Left hindlimb (tissue), 1 donor: ENCODE measurements at regions not wholly inside any gene's neighbourhood (a gene's known extent, or its start where the extent isn't known, plus 50 kb on each side); places are given as distances from the start of the nearest gene placed in this dataset.
"Not testable (repeated sequence)": the region's sequence is repeated elsewhere in the genome, so short reads cannot be mapped to it uniquely, and the experiment has no call there.

Experiments
- DNase-seq: peaks from one replicate; pipeline ENCODE4 v3.0.0-alpha.2; 2018

- DNase-seq: no peak
These were observed 812.7 kb downstream of the PLA2G4A start for GRCh38 chr1:187641463-187641862.

GRCh38 chr1:187641907-187642306 lies 813.2 kb downstream of the PLA2G4A start:
- no peak for DNase-seq

- no peak for DNase-seq
These were observed 816.9 kb downstream of the PLA2G4A start for GRCh38 chr1:187645651-187646050.

- no peak for DNase-seq
These were observed 817.9 kb downstream of the PLA2G4A start for GRCh38 chr1:187646536-187647107.

GRCh38 chr1:187648091-187648490 lies 819.3 kb downstream of the PLA2G4A start:
- DNase-seq: no peak

GRCh38 chr1:187654635-187655034 lies 825.9 kb downstream of the PLA2G4A start:
- no peak for DNase-seq

- DNase-seq: no peak
These were observed 826.4 kb downstream of the PLA2G4A start for GRCh38 chr1:187655104-187655503.

GRCh38 chr1:187665483-187665882 lies 836.7 kb downstream of the PLA2G4A start:
- DNase-seq: no peak

GRCh38 chr1:187680823-187681222 lies 852.1 kb downstream of the PLA2G4A start:
- no peak for DNase-seq

- no peak for DNase-seq
These were observed 853.4 kb downstream of the PLA2G4A start for GRCh38 chr1:187682112-187682511.

GRCh38 chr1:187685333-187685732 lies 856.6 kb downstream of the PLA2G4A start:
- no peak for DNase-seq

GRCh38 chr1:187689129-187689528 lies 860.4 kb downstream of the PLA2G4A start:
- no peak for DNase-seq

GRCh38 chr1:187691439-187691838 lies 862.7 kb downstream of the PLA2G4A start:
- no peak for DNase-seq

- DNase-seq: no peak
These were observed 864.0 kb downstream of the PLA2G4A start for GRCh38 chr1:187692799-187693198.

GRCh38 chr1:187696073-187696472 lies 867.3 kb downstream of the PLA2G4A start:
- no peak for DNase-seq

- DNase-seq: not testable (repeated sequence)
These were observed 874.7 kb downstream of the PLA2G4A start for GRCh38 chr1:187703138-187704130.

GRCh38 chr1:187714470-187714869 lies 885.7 kb downstream of the PLA2G4A start:
- no peak for DNase-seq

- no peak for DNase-seq
These were observed 886.7 kb downstream of the PLA2G4A start for GRCh38 chr1:187715483-187715882.

- DNase-seq: no peak
These were observed 887.4 kb downstream of the PLA2G4A start for GRCh38 chr1:187716160-187716559.

- no peak for DNase-seq
These were observed 889.8 kb downstream of the PLA2G4A start for GRCh38 chr1:187718527-187718926.

- no peak for DNase-seq
These were observed 892.5 kb downstream of the PLA2G4A start for GRCh38 chr1:187721216-187721615.

GRCh38 chr1:187725216-187725615 lies 896.5 kb downstream of the PLA2G4A start:
- no peak for DNase-seq

- DNase-seq: no peak
These were observed 904.5 kb downstream of the PLA2G4A start for GRCh38 chr1:187733232-187733631.

- no peak for DNase-seq
These were observed 905.7 kb downstream of the PLA2G4A start for GRCh38 chr1:187734427-187734826.
